ENCODE measurements at regions not wholly inside any gene's neighbourhood (a gene's known extent, or its start where the extent isn't known, plus 50 kb on each side); places are given as distances from the start of the nearest gene placed in this dataset.

DNA sequence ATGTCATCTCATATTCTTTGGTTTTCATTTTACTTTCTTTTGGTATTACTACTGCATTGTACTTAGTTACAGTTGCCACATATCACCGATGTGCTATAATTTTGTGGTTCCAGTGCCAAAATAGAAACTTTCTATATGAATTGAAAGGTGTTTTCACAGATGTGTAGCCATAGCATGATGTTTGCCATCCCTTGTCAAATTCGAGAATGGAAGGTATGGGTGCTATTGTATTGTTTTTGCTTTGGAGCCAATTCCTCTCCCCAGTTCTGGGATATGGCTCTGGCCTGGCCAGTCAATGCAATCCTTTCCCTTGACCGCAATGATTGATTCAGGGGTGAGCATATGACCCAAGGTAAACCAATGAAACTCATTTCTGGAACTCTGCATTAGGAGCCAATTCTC is 86.2 kb upstream of the RPS6KA3 start:
- Histone ChIP-seq H3K9me3 (no peaks in the 10 kb centered on the region), H3K4me1 (no peaks in the 10 kb centered on the region), H3K4me3 (ENCODE audit: low read depth, low read length) (no peak overlapping the region), H3K36me3 (ENCODE audit: control insufficient read depth, insufficient read depth, low read length) (no peaks in the 10 kb centered on the region), H3K27me3 (replicated peaks; ENCODE audit: control insufficient read depth, insufficient read depth, low read length) (no peaks in the 10 kb centered on the region)
- Mint-ChIP-seq H3K4me3 (ENCODE audit: unreplicated experiment) (no peak overlapping the region), H3K9me3 (ENCODE audit: unreplicated experiment) (no peaks in the 10 kb centered on the region), H3K27me3 (ENCODE audit: insufficient read depth, unreplicated experiment) (no peaks in the 10 kb centered on the region), H3K36me3 (ENCODE audit: insufficient read depth, unreplicated experiment) (no peaks in the 10 kb centered on the region), H3K4me1 (ENCODE audit: low read depth, unreplicated experiment) (no peaks in the 10 kb centered on the region), H3K27ac (ENCODE audit: unreplicated experiment) (no peak overlapping the region)
- BruUV-seq (replicated peaks), result no TSS peak
- CTCF ChIA-PET, result no interaction called here
- intact Hi-C loops (cut with micrococcal nuclease; ENCODE audit: unreplicated experiment), result no loop called here
- POLR2A ChIA-PET, result no interaction called here
- TF ChIP-seq, protein P1, sequence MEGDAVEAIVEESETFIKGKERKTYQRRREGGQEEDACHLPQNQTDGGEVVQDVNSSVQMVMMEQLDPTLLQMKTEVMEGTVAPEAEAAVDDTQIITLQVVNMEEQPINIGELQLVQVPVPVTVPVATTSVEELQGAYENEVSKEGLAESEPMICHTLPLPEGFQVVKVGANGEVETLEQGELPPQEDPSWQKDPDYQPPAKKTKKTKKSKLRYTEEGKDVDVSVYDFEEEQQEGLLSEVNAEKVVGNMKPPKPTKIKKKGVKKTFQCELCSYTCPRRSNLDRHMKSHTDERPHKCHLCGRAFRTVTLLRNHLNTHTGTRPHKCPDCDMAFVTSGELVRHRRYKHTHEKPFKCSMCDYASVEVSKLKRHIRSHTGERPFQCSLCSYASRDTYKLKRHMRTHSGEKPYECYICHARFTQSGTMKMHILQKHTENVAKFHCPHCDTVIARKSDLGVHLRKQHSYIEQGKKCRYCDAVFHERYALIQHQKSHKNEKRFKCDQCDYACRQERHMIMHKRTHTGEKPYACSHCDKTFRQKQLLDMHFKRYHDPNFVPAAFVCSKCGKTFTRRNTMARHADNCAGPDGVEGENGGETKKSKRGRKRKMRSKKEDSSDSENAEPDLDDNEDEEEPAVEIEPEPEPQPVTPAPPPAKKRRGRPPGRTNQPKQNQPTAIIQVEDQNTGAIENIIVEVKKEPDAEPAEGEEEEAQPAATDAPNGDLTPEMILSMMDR (IDR thresholded peaks at IDR 0.05; ENCODE audit: insufficient read depth in 1 of 2, low read depth in 1 of 2, low read length in 1 of 2, severe bottlenecking in 1 of 2, unreplicated experiment in 1 of 2), result no peak
- DNase-seq, result no peak

DNA sequence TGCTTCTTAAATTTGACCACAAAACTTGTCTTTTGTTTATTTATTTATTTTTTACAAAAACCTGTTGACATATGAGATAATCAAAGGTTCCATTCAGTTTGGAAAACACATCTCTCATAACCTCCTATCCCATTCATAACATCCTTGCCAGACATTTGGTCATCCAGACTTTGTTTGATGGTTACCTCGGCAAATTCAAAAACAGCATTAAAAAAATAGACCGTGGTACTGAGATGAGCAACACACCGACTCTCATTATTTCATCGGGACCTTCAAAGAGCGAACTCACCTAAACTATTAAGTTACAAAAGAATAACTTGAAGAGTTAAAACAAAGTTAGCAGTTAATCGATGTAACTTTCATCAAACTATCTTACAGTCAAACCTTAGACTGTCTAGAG is 85.8 kb upstream of the RPS6KA3 start:
- no peaks in the 10 kb centered on the region for H3K9me3 Mint-ChIP-seq (ENCODE audit: unreplicated experiment)
- ChIA-PET POLR2A (no interaction called here), CTCF (no interaction called here)
- no peaks in the 10 kb centered on the region for H3K9me3 ChIP-seq
- TF ChIP-seq, protein P1 (IDR thresholded peaks at IDR 0.05; ENCODE audit: insufficient read depth in 1 of 2, low read depth in 1 of 2, low read length in 1 of 2, severe bottlenecking in 1 of 2, unreplicated experiment in 1 of 2), result no peak
- no peaks in the 10 kb centered on the region for H3K4me1 ChIP-seq
- H3K27me3 Mint-ChIP-seq (ENCODE audit: insufficient read depth, unreplicated experiment), result no peaks in the 10 kb centered on the region
- intact Hi-C loops (cut with micrococcal nuclease; ENCODE audit: unreplicated experiment), result no loop called here
- DNase-seq, result no peak
- H3K27ac Mint-ChIP-seq (ENCODE audit: unreplicated experiment), result no peak overlapping the region
- H3K36me3 Mint-ChIP-seq (ENCODE audit: insufficient read depth, unreplicated experiment), result no peaks in the 10 kb centered on the region
- H3K4me1 Mint-ChIP-seq (ENCODE audit: low read depth, unreplicated experiment), result no peaks in the 10 kb centered on the region
- H3K36me3 ChIP-seq (ENCODE audit: control insufficient read depth, insufficient read depth, low read length), result no peaks in the 10 kb centered on the region
- no peak overlapping the region for H3K4me3 Mint-ChIP-seq (ENCODE audit: unreplicated experiment)
- BruUV-seq (replicated peaks), result no TSS peak
- no peak overlapping the region for H3K4me3 ChIP-seq (ENCODE audit: low read depth, low read length)
- no peaks in the 10 kb centered on the region for H3K27me3 ChIP-seq (replicated peaks; ENCODE audit: control insufficient read depth, insufficient read depth, low read length)

DNA sequence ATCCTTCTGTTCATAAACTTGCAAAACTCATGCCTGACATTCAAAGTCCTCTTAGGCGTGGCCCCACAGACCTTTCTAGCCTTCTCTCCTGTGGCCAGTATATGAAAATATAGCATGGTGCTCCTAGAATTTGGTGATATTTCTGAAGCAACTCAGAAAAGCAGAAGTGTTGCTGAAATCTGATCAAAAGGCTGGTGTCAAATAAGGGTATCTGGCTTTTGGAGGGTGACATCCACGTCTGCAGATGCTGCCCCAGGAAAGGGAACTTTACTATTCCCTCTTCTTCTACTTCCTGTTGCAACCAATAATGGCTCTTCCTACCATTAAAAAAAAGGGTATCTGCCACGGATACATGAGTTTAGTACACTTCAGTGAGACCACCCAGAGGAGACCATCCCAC is 83.9 kb upstream of the RPS6KA3 start:
- intact Hi-C loops (cut with micrococcal nuclease; ENCODE audit: unreplicated experiment), result no loop called here
- H3K27ac Mint-ChIP-seq (ENCODE audit: unreplicated experiment), result no peak overlapping the region
- BruUV-seq (replicated peaks), result no TSS peak

More for the DNA sequence above, 83.9 kb upstream of the RPS6KA3 start:
- ChIA-PET POLR2A (no interaction called here), CTCF (no interaction called here)
- no peaks in the 10 kb centered on the region for H3K9me3 ChIP-seq
- Mint-ChIP-seq H3K36me3 (ENCODE audit: insufficient read depth, unreplicated experiment) (peaks cover 1% of the 10 kb centered on the region), H3K9me3 (ENCODE audit: unreplicated experiment) (no peaks in the 10 kb centered on the region), H3K4me1 (ENCODE audit: low read depth, unreplicated experiment) (no peaks in the 10 kb centered on the region), H3K27me3 (ENCODE audit: insufficient read depth, unreplicated experiment) (no peaks in the 10 kb centered on the region), H3K4me3 (ENCODE audit: unreplicated experiment) (no peak overlapping the region)
- no peak for DNase-seq
- no peaks in the 10 kb centered on the region for H3K36me3 ChIP-seq (ENCODE audit: control insufficient read depth, insufficient read depth, low read length)
- no peaks in the 10 kb centered on the region for H3K27me3 ChIP-seq (replicated peaks; ENCODE audit: control insufficient read depth, insufficient read depth, low read length)
- no peak overlapping the region for H3K4me3 ChIP-seq (ENCODE audit: low read depth, low read length)
- no peaks in the 10 kb centered on the region for H3K4me1 ChIP-seq
- TF ChIP-seq, protein P1 (IDR thresholded peaks at IDR 0.05; ENCODE audit: insufficient read depth in 1 of 2, low read depth in 1 of 2, low read length in 1 of 2, severe bottlenecking in 1 of 2, unreplicated experiment in 1 of 2), result no peak
